Spleen (tissue), 11 donors: ENCODE measurements at regions not wholly inside any gene's neighbourhood (a gene's known extent, or its start where the extent isn't known, plus 50 kb on each side); places are given as distances from the start of the nearest gene placed in this dataset.

Experiments used
- DNase-seq: peaks from one replicate; pipeline ENCODE4 v3.0.0-alpha.2; 2020
- H3K27ac ChIP-seq, 8 donors: fragments of 200-600 bp; sonication (generic) in 7 of 8; 1 replicate in 4 of 8; 2 replicates in 4 of 8; pipeline versions ENCODE4 v1.5.0 to v1.8.0; 2016 to 2021; ENCODE audit warnings: inconsistent platforms in 4 of 8, mild to moderate bottlenecking in 4 of 8, moderate library complexity in 1 of 8
- H3K27me3 ChIP-seq, 7 donors: fragments of 200-600 bp; sonication (generic) in 6 of 7; replicated peaks in 1 of 7; 1 replicate in 4 of 7; 2 replicates in 3 of 7; pipeline versions ENCODE4 v1.5.0 to v1.8.0; 2016 to 2021; ENCODE audit warnings: inconsistent platforms in 3 of 7, mild to moderate bottlenecking in 1 of 7
- H3K36me3 ChIP-seq, 6 donors: fragments of 200-600 bp; sonication (generic) in 5 of 6; 1 replicate in 4 of 6; 2 replicates in 2 of 6; pipeline versions ENCODE4 v1.5.0 to v1.8.0; 2016 to 2021; ENCODE audit warnings: inconsistent platforms in 2 of 6
- H3K4me1 ChIP-seq, 6 donors: fragments of 200-600 bp; sonication (generic) in 5 of 6; 1 replicate in 3 of 6; 2 replicates in 3 of 6; pipeline versions ENCODE4 v1.5.0 to v1.8.0; 2016 to 2021; ENCODE audit warnings: inconsistent platforms in 3 of 6
- H3K4me3 ChIP-seq, 8 donors: fragments of 200-600 bp; sonication (generic) in 7 of 8; 1 replicate in 4 of 8; 2 replicates in 4 of 8; pipeline versions ENCODE4 v1.5.0 to v1.8.0; 2016 to 2021; ENCODE audit warnings: inconsistent platforms in 4 of 8, mild to moderate bottlenecking in 4 of 8, moderate library complexity in 2 of 8
- H3K9me3 ChIP-seq, 8 donors: fragments of 200-600 bp; sonication (generic) in 7 of 8; 1 replicate in 4 of 8; 2 replicates in 4 of 8; pipeline versions ENCODE4 v1.5.0 to v1.8.0; 2016 to 2021; ENCODE audit warnings: inconsistent platforms in 4 of 8
- POLR2A ChIP-seq, 3 donors: fragments of 450-650 bp; IDR thresholded peaks; one replicate each; pipeline ENCODE4 v1.5.1; 2017; ENCODE audit warnings: antibody characterized with exemption in 3 of 3, mild to moderate bottlenecking in 1 of 3
- POLR2AphosphoS5 ChIP-seq, 3 donors: sonication (generic); formaldehyde crosslinking; IDR thresholded peaks; one replicate each; pipeline ENCODE4 v1.5.1; 2017; ENCODE audit warnings: antibody characterized with exemption in 3 of 3
- WGBS, 5 donors: extraction: QIAGEN DNeasy Blood & Tissue Kit in 3 of 5; methylation state at CpG; one replicate each; pipeline versions ENCODE4 v1.1.5 to v1.1.7; 2013 to 2018; 5-methylcytosine and 5-hydroxymethylcytosine counted together
- intact Hi-C: fragments of 100-400 bp; cut with DNase I; formaldehyde crosslinking; loops from one replicate; pipeline ENCODE4 v1.15.0; 2023; ENCODE audit warnings: low total_unique reads
- TF ChIP-seq, protein P1 (sequence below), 11 experiments: fragments of 200-600 bp in 7 of 11; fragments of 450-650 bp in 4 of 11; sonication (generic) in 4 of 11; IDR thresholded peaks in 8 of 11; conservative IDR thresholded peaks in 3 of 11; 1 replicate in 7 of 11; 2 replicates in 4 of 11; pipeline versions ENCODE4 v1.4.0 to v1.8.0; 2016 to 2021; ENCODE audit warnings: antibody characterized with exemption in 11 of 11, inconsistent platforms in 4 of 11, mild to moderate bottlenecking in 1 of 11
- donor health status: healthy with polysubstance abuse.
- donor health status: DM: no; HTN: no; CAD: no; lungs with moderate emphysema.
- donor health status: DM: no; HTN: no; CAD: no.
- donor health status: Bipolar disorder and iron deficiency.
- donor health status: healthy.
- donor health status: DM: no; HTN: no; CAD: no.
- donor health status: DM: yes; HTN: yes; CAD: no.

DNA sequence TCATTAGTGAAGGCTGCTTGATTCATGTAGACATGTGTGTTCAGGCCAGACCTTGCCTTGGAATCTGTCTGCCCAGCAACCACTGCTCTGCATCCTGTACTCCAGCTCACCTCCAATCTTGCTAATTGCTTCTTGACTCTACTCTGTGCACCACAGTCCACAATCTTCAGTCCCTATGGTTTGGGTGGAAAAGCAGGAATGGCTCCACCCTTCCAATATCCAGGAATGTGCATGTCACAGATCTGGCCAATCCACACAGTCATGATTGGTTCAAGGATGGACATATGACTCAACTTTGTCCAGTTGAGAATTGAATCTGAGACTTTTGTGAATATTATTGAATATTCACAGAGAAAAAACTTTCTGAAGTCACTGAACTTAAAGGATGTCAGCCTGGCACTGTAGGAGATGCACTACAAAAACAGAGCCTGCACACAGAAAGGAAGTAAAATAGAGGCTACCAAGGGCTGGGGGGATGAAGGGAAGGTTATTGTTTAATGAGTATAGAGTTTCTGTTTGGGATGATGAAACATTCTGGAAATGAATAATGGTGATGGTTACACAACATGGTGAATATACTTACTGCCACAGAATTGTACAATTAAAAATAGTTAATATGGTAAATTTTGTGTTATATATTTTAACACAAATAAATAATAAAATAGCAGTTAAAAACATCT lies 161.3 kb upstream of the USP38 start:
- TF ChIP-seq POLR2A (IDR thresholded peaks at IDR 0.05) = no peak
- no peak for TF ChIP-seq POLR2AphosphoS5 (IDR thresholded peaks at IDR 0.05)
- TF ChIP-seq, protein P1, sequence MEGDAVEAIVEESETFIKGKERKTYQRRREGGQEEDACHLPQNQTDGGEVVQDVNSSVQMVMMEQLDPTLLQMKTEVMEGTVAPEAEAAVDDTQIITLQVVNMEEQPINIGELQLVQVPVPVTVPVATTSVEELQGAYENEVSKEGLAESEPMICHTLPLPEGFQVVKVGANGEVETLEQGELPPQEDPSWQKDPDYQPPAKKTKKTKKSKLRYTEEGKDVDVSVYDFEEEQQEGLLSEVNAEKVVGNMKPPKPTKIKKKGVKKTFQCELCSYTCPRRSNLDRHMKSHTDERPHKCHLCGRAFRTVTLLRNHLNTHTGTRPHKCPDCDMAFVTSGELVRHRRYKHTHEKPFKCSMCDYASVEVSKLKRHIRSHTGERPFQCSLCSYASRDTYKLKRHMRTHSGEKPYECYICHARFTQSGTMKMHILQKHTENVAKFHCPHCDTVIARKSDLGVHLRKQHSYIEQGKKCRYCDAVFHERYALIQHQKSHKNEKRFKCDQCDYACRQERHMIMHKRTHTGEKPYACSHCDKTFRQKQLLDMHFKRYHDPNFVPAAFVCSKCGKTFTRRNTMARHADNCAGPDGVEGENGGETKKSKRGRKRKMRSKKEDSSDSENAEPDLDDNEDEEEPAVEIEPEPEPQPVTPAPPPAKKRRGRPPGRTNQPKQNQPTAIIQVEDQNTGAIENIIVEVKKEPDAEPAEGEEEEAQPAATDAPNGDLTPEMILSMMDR (IDR thresholded peaks at IDR 0.05 in 8 of 11, conservative IDR thresholded peaks at IDR 0.05 in 3 of 11) = no peak
- Histone ChIP-seq H3K4me1 (peaks cover 0 to 19% (median 6%) of the 10 kb centered on the region in 6 donors), H3K4me3 (no peak overlapping the region), H3K9me3 (peaks cover 0 to 5% (median 0%) of the 10 kb centered on the region in 8 donors), H3K27me3 (no peaks in the 10 kb centered on the region), H3K36me3 (no peaks in the 10 kb centered on the region), H3K27ac (no peak overlapping the region)
- intact Hi-C loops = no loop called here
- DNase-seq = no peak

DNA sequence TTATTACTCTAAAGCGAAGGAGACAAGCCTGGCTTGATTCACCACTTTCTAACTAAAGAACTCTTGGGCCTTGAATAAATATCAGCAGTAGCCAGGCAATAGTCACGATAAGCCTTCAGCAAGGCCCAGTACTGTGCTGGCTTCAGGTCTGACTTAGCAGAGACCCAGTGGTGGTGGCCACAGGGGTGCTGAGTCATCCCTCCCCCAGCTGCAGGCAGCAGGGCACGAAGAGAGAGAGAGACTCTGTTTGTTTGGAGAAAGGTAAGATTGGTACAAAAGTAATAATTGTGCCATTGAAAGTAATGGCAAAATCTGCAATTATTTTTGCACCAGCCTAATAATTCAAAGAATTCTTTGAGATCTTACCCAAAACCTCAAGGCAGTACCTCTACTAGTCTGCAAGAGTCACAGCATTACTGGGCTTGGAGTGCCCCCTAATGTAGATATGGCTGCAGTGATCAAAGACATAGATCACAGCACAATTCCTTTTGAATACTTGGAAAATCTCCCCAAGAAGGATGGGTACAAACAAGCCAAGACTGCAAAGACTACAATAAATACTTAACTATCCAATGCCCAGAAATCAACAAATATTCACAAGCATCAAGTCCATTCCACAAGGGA lies 159.5 kb upstream of the USP38 start:
- WGBS, 5 donors = 50 to 86% (median 57%) methylated on average over 3 of the region's 3 CpGs
- TF ChIP-seq, protein P1 (IDR thresholded peaks at IDR 0.05 in 8 of 11, conservative IDR thresholded peaks at IDR 0.05 in 3 of 11) = peak in 3 of 11 experiments; percentile 12 to 36 (median 29)
- TF ChIP-seq POLR2A (IDR thresholded peaks at IDR 0.05) = no peak
- TF ChIP-seq POLR2AphosphoS5 (IDR thresholded peaks at IDR 0.05) = no peak
- Histone ChIP-seq H3K27me3 (no peaks in the 10 kb centered on the region), H3K27ac (no peak overlapping the region), H3K9me3 (peaks cover 0 to 18% (median 15%) of the 10 kb centered on the region in 8 donors), H3K4me3 (no peak overlapping the region), H3K36me3 (no peaks in the 10 kb centered on the region), H3K4me1 (peaks cover 0 to 19% (median 6%) of the 10 kb centered on the region in 6 donors)
- intact Hi-C loops = no loop called here
- DNase-seq = no peak

DNA sequence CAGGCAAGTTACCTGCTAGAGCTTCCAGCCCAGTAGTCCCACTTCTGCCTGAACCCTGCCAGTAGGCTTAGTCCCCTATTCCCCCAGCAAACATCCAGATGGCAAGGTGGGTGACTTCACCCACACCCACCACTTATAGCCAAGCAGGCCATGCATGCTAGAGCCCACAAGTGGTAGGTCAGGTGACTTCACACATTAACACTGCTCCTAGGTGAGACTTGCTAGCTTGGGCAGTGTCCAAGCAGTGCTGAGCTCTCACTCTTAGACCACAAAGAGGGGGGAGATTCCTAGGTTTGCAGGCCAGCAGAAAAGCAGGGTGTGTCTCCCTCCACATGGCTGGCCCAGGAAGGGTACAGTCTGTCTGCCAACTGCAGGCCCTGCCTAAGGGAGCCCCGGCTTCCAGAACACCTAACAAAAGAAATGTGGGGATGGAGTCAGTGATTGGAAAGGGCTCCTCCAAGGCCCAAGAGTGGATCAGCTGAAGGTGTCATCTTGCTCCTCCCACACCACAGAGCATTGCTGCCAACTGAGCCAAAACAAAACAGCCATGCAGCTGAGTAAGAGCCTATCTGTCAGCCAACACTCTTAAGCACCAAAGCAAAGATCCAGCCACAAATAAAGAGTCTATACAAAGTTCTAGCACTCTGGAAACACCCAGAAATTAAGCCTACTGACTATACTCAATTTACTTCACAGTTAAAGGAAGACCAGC lies 158.1 kb upstream of the USP38 start:
- peaks cover 0 to 6% (median 2%) of the 10 kb centered on the region in 6 donors for H3K4me1 ChIP-seq
- DNase-seq = no peak
- H3K27ac ChIP-seq = no peak overlapping the region
- intact Hi-C loops = no loop called here
- H3K9me3 ChIP-seq = peaks cover 0 to 29% (median 16%) of the 10 kb centered on the region in 8 donors
- no peak for TF ChIP-seq POLR2A (IDR thresholded peaks at IDR 0.05)
- TF ChIP-seq POLR2AphosphoS5 (IDR thresholded peaks at IDR 0.05) = no peak
- TF ChIP-seq, protein P1 (IDR thresholded peaks at IDR 0.05 in 8 of 11, conservative IDR thresholded peaks at IDR 0.05 in 3 of 11) = no peak
- H3K4me3 ChIP-seq = no peak overlapping the region
- WGBS, 5 donors = 75 to 100% (median 92%) methylated on average over 1 of the region's 1 CpG
- H3K36me3 ChIP-seq = no peaks in the 10 kb centered on the region
- H3K27me3 ChIP-seq = no peaks in the 10 kb centered on the region

- DNase-seq = no peak
- H3K9me3 ChIP-seq = peaks cover 0 to 8% (median 0%) of the 10 kb centered on the region in 8 donors
- H3K4me3 ChIP-seq = no peak overlapping the region
- no peaks in the 10 kb centered on the region for H3K4me1 ChIP-seq
- TF ChIP-seq POLR2AphosphoS5 (IDR thresholded peaks at IDR 0.05) (no peak), POLR2A (IDR thresholded peaks at IDR 0.05) (no peak)
- TF ChIP-seq, protein P1 (IDR thresholded peaks at IDR 0.05 in 8 of 11, conservative IDR thresholded peaks at IDR 0.05 in 3 of 11) = no peak
- 83 to 98% (median 97%) methylated on average over 1 of the region's 1 CpG for WGBS, 5 donors
- H3K27ac ChIP-seq = no peak overlapping the region
- H3K36me3 ChIP-seq = no peaks in the 10 kb centered on the region
- intact Hi-C loops = no loop called here
- no peaks in the 10 kb centered on the region for H3K27me3 ChIP-seq
These were observed 149.1 kb upstream of the USP38 start for GRCh38 chr4:143035661-143036060.
